Endothelial cell of umbilical vein (primary cell): ENCODE measurements at regions not wholly inside any gene's neighbourhood (a gene's known extent, or its start where the extent isn't known, plus 50 kb on each side); places are given as distances from the start of the nearest gene placed in this dataset.

Experiments used
- BruUV-seq: library from RNA; stranded (reverse); fragments of 400-500 nt; replicated peaks from 2 replicates; lab custom pipeline; 2021; lab: Mats Ljungman, UMichigan
- CTCF ChIA-PET: fragments of 300-600, 350-600 bp; sonication (Branson Sonifier 250); formaldehyde crosslinking; loops from one replicate; lab custom pipeline; 2021; ENCODE audit warnings: antibody characterized with exemption, inconsistent platforms; lab: Charles Lee
- POLR2A ChIA-PET: fragments of 300-600, 350-600 bp; sonication (Branson Sonifier 250); formaldehyde crosslinking; loops from one replicate; lab custom pipeline; 2021; ENCODE audit warnings: antibody characterized with exemption, inconsistent platforms; lab: Charles Lee
- DNase-seq: peaks from one replicate; pipeline ENCODE4 v3.0.0-alpha.2; 2011; ENCODE audit warnings: low read depth, low spot score
- FAIRE-seq: peaks from 2 replicates; lab custom pipeline; 2011; peaks lifted over from hg19 to GRCh38; lab: Jason Lieb, UNC
- H2AFZ ChIP-seq: 2 replicates; pipeline ENCODE4 v1.6.0; 2012; ENCODE audit warnings: low read depth, low read length, control low read depth, inconsistent platforms
- H3K27ac ChIP-seq: 2 replicates; pipeline ENCODE4 v1.5.1; 2011; ENCODE audit warnings: low read depth, mild to moderate bottlenecking, control low read depth, low read length, moderate library complexity; ENCODE audit not compliant: insufficient read depth
- H3K27me3 ChIP-seq, 2 experiments: 2 replicates each; pipeline versions ENCODE4 v1.6.0 to v1.6.1; 2011; ENCODE audit warnings: low read length in 2 of 2, mixed read lengths in 1 of 2; ENCODE audit not compliant: control insufficient read depth in 2 of 2, insufficient read depth in 2 of 2
- H3K36me3 ChIP-seq, 2 experiments: 2 replicates in 1 of 2; 3 replicates in 1 of 2; pipeline ENCODE4 v1.5.1; 2011; ENCODE audit warnings: low read length in 2 of 2, mild to moderate bottlenecking in 1 of 2, moderate library complexity in 1 of 2; ENCODE audit not compliant: control insufficient read depth in 2 of 2, insufficient read depth in 2 of 2; ENCODE audit errors: extremely low read depth in 1 of 2
- H3K4me1 ChIP-seq: 3 replicates; pipeline ENCODE4 v1.5.1; 2011; ENCODE audit warnings: mild to moderate bottlenecking, low read length; ENCODE audit not compliant: control insufficient read depth, insufficient read depth; ENCODE audit errors: extremely low read depth
- H3K4me2 ChIP-seq: 2 replicates; pipeline ENCODE4 v1.6.1; 2011; ENCODE audit warnings: low read length, control low read depth, mixed read lengths; ENCODE audit not compliant: insufficient read depth
- H3K4me3 ChIP-seq, 3 experiments: fragments of 200-600 bp in 1 of 3; sonication (generic), shearing (Covaris generic) in 1 of 3; replicated peaks in 1 of 3; 2 replicates each; pipeline ENCODE4 v1.5.1; 2011 to 2016; ENCODE audit warnings: control low read depth in 3 of 3, low read length in 3 of 3, mild to moderate bottlenecking in 2 of 3, inconsistent platforms in 1 of 3, low read depth in 1 of 3, moderate library complexity in 1 of 3; ENCODE audit not compliant: insufficient read depth in 1 of 3
- H3K79me2 ChIP-seq: 2 replicates; pipeline ENCODE4 v1.6.0; 2012; ENCODE audit warnings: low read length, inconsistent platforms; ENCODE audit not compliant: control insufficient read depth, insufficient read depth
- H3K9ac ChIP-seq: replicated peaks from 2 replicates; pipeline ENCODE3; 2011; ENCODE audit warnings: low read length, control low read depth; ENCODE audit not compliant: insufficient read depth; ENCODE audit errors: extremely low read depth
- H3K9me1 ChIP-seq: replicated peaks from 3 replicates; pipeline ENCODE4 v1.6.0; 2011; ENCODE audit warnings: mild to moderate bottlenecking, low read length; ENCODE audit not compliant: control insufficient read depth, insufficient read depth; ENCODE audit errors: extremely low read depth
- H3K9me3 ChIP-seq: replicated peaks from 2 replicates; pipeline ENCODE4 v1.5.1; 2012; ENCODE audit warnings: low read length, inconsistent platforms; ENCODE audit not compliant: control insufficient read depth, insufficient read depth
- H4K20me1 ChIP-seq: replicated peaks from 2 replicates; pipeline ENCODE3; 2011; ENCODE audit warnings: mild to moderate bottlenecking, low read length; ENCODE audit not compliant: control insufficient read depth, insufficient read depth; ENCODE audit errors: extremely low read depth
- CTCF ChIP-seq, 2 donors: IDR thresholded peaks; 1 replicate in 1 of 2; 2 replicates in 1 of 2; pipeline ENCODE4 v1.5.1; 2011; ENCODE audit warnings: low read length in 2 of 2, mild to moderate bottlenecking in 2 of 2, moderate library complexity in 2 of 2, control low read depth in 1 of 2, inconsistent platforms in 1 of 2, low read depth in 1 of 2; ENCODE audit not compliant: insufficient read depth in 1 of 2; ENCODE audit errors: extremely low read depth in 1 of 2
- EZH2 ChIP-seq: IDR thresholded peaks from 2 replicates; pipeline ENCODE4 v1.6.1; 2012; ENCODE audit warnings: borderline replicate concordance, low read depth, mild to moderate bottlenecking, moderate library complexity, low read length, inconsistent platforms; ENCODE audit not compliant: severe bottlenecking
- FOS ChIP-seq: IDR thresholded peaks from 2 replicates; pipeline ENCODE4 v1.6.1; 2011; ENCODE audit warnings: mild to moderate bottlenecking, low read length, moderate library complexity, borderline replicate concordance; ENCODE audit not compliant: insufficient read depth
- GATA2 ChIP-seq: IDR thresholded peaks from 2 replicates; pipeline ENCODE4 v1.7.0; 2011; ENCODE audit warnings: low read depth, mild to moderate bottlenecking, moderate library complexity, mixed read lengths, low read length; ENCODE audit not compliant: insufficient read length, insufficient read depth
- JUN ChIP-seq: IDR thresholded peaks from 2 replicates; pipeline ENCODE4 v1.6.1; 2011; ENCODE audit warnings: borderline replicate concordance, low read depth; ENCODE audit not compliant: insufficient read length, insufficient read depth
- MAX ChIP-seq: IDR thresholded peaks from 2 replicates; pipeline ENCODE4 v1.6.1; 2011; ENCODE audit not compliant: insufficient read depth, insufficient read length
- MYC ChIP-seq: IDR thresholded peaks from one replicate; pipeline ENCODE4 v1.6.1; 2011; ENCODE audit warnings: mild to moderate bottlenecking, low read depth, low read length
- POLR2A ChIP-seq: IDR thresholded peaks from 2 replicates; pipeline ENCODE4 v1.6.1; 2012; ENCODE audit warnings: low read depth, mild to moderate bottlenecking, control low read depth, low read length
- POLR2AphosphoS5 ChIP-seq: IDR thresholded peaks from 2 replicates; pipeline ENCODE4 v1.6.1; 2012; ENCODE audit warnings: low read depth, mild to moderate bottlenecking, control low read depth, low read length, moderate library complexity; ENCODE audit not compliant: insufficient read depth
- dilution Hi-C: fragments of 300-500 bp; cut with MboI; formaldehyde crosslinking; loops from one replicate; pipeline ENCODE4 v1.15.0; 2019; ENCODE audit warnings: low sequenced_read_pairs; ENCODE audit not compliant: extremely low pct_ligation_motif_present
- intact Hi-C: fragments of 100-400 bp; cut with micrococcal nuclease; formaldehyde crosslinking; loops from one replicate; pipeline ENCODE4 v1.10.0; 2022

DNA sequence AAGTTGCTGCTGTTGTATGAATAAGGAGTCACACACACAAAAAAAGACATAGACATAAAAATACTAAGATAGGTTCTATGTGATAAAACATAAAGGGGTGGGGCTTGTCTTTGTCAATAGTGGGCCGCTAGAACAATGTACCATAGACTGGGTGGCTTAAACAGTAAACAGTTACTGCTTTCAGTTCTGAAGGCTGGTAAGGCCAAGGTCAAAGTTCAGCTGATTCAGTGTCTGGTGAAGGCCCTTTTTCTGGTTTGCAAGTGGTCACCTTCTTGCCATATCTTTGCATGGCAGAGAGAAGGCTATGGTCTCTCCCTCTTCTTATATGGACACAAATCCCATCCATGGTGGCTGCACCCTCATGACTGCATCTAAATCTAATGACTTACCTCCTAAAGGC is 1980.7 kb downstream of the PCDH7 start:
- dilution Hi-C loops (no loop called here), intact Hi-C loops (no loop called here)
- Histone ChIP-seq H3K4me1 (no peaks in the 10 kb centered on the region), H3K4me3 (no peak overlapping the region), H3K27me3 (no peaks in the 10 kb centered on the region), H3K9ac (no peak overlapping the region), H3K36me3 (no peaks in the 10 kb centered on the region), H3K9me1 (no peaks in the 10 kb centered on the region), H3K9me3 (no peaks in the 10 kb centered on the region), H3K4me2 (no peak overlapping the region), H4K20me1 (no peaks in the 10 kb centered on the region), H3K79me2 (no peaks in the 10 kb centered on the region), H3K27ac (no peak overlapping the region), H2AFZ (no peak overlapping the region)
- no peak for FAIRE-seq
- no peak for DNase-seq
- ChIA-PET CTCF (no interaction called here), POLR2A (no interaction called here)
- TF ChIP-seq POLR2A (no peak), JUN (no peak), MAX (no peak), CTCF (IDR thresholded peaks at IDR 0.05; ENCODE audit: extremely low read depth in 1 of 2, insufficient read depth in 1 of 2, low read depth in 1 of 2, low read length in 2 of 2) (no peak), POLR2AphosphoS5 (no peak), FOS (no peak), EZH2 (no peak), MYC (no peak), GATA2 (no peak)
- BruUV-seq = no TSS peak
